HUES48 (cell line): ENCODE measurements at regions not wholly inside any gene's neighbourhood (a gene's known extent, or its start where the extent isn't known, plus 50 kb on each side); places are given as distances from the start of the nearest gene placed in this dataset.

Experiments used
- H3K27ac ChIP-seq: one replicate; pipeline ENCODE4 v1.7.0; 2013; ENCODE audit warnings: low read depth, low read length, inconsistent platforms
- H3K27me3 ChIP-seq: 2 replicates; pipeline ENCODE4 v1.6.1; 2013; ENCODE audit warnings: mild to moderate bottlenecking, low read length; ENCODE audit not compliant: control insufficient read depth, insufficient read depth
- H3K36me3 ChIP-seq: 2 replicates; pipeline ENCODE4 v1.6.1; 2013; ENCODE audit warnings: low read length; ENCODE audit not compliant: control insufficient read depth, insufficient read depth
- H3K4me1 ChIP-seq: 2 replicates; pipeline ENCODE4 v1.6.1; 2013; ENCODE audit warnings: mild to moderate bottlenecking, low read length; ENCODE audit not compliant: control insufficient read depth, insufficient read depth
- H3K4me3 ChIP-seq: 2 replicates; pipeline ENCODE4 v1.5.1; 2013; ENCODE audit warnings: mild to moderate bottlenecking, low read depth, low read length
- H3K9ac ChIP-seq: 2 replicates; pipeline ENCODE4 v1.6.1; 2013; ENCODE audit warnings: mild to moderate bottlenecking, low read depth, low read length, moderate library complexity
- H3K9me3 ChIP-seq: 2 replicates; pipeline ENCODE4 v1.6.1; 2013; ENCODE audit warnings: low read length; ENCODE audit not compliant: control insufficient read depth, insufficient read depth

DNA sequence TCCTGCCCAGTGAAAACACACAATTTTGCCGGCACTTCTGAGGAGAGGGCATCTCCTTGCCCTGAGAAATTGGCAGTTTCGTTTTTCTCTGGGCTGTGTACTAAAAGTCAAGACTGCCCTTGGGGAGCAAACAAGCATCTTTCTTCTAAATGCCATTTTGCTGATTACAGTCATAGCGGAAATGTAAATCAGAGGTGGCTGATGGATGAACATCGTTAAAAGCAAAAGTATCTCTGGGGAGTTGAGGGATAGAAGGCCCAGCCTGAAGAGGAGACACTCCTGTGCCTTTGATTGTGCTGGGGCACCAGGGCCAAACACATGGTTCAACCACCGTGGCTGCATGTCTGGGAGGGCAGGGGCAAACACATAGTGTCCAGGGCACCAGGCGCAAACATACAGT, 49.8 kb downstream of the ABCC12 start:
- Histone ChIP-seq H3K4me1 (no peaks in the 10 kb centered on the region; the same call in 1 of the 2 replicates), H3K4me3 (no peak overlapping the region), H3K9ac (no peak overlapping the region), H3K27ac (no peak overlapping the region), H3K36me3 (no peaks in the 10 kb centered on the region), H3K27me3 (no peaks in the 10 kb centered on the region), H3K9me3 (no peaks in the 10 kb centered on the region)

DNA sequence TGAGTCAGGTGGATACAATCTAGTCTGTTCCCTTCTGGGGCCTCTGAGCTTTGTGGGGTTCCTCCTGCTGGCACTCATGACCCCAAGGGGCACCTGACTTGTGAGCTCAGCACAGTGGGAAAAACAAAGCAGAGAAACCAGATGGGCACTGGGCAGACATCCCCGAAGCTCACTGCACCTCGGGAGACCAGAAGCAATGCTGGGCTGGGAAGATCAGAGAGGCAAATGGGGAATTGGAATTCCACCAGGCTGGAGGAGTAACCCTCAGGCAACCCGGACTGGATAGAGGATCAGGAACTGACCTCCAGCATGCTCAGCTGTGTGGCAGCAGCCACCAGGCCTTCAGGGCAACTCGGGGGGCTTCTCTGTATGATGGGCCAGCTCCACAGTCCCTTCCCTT, 50.3 kb downstream of the ABCC12 start:
- Histone ChIP-seq H3K4me1 (no peaks in the 10 kb centered on the region; the same call in 1 of the 2 replicates), H3K27me3 (no peaks in the 10 kb centered on the region), H3K4me3 (no peak overlapping the region), H3K9me3 (no peaks in the 10 kb centered on the region), H3K9ac (no peak overlapping the region), H3K36me3 (no peaks in the 10 kb centered on the region), H3K27ac (no peak overlapping the region)

DNA sequence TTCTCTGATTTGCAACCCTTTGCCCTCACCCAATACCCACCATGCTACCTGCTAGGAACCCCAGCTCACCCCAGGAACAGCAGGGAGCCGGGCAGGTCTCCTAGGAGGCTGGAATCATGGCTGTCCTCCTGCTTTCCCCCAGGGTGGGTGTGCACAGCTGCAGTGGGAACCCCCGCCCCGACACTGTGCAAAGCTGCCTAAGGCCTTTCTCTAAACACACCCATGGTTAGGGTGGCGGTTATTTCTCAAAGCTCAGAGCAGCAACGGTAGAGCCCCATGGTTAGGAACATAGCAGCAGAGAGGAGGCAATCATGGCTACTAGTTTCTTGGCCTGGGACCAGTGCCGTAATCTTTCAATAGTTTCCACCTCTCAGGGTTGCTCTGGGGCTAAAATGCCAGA, 52.2 kb downstream of the ABCC12 start:
- H3K4me1 ChIP-seq: no peaks in the 10 kb centered on the region; the same call in 1 of the 2 replicates
- no peaks in the 10 kb centered on the region for H3K36me3 ChIP-seq
- H3K4me3 ChIP-seq: no peak overlapping the region
- no peaks in the 10 kb centered on the region for H3K9me3 ChIP-seq
- H3K9ac ChIP-seq: no peak overlapping the region
- H3K27me3 ChIP-seq: no peaks in the 10 kb centered on the region
- no peak overlapping the region for H3K27ac ChIP-seq

DNA sequence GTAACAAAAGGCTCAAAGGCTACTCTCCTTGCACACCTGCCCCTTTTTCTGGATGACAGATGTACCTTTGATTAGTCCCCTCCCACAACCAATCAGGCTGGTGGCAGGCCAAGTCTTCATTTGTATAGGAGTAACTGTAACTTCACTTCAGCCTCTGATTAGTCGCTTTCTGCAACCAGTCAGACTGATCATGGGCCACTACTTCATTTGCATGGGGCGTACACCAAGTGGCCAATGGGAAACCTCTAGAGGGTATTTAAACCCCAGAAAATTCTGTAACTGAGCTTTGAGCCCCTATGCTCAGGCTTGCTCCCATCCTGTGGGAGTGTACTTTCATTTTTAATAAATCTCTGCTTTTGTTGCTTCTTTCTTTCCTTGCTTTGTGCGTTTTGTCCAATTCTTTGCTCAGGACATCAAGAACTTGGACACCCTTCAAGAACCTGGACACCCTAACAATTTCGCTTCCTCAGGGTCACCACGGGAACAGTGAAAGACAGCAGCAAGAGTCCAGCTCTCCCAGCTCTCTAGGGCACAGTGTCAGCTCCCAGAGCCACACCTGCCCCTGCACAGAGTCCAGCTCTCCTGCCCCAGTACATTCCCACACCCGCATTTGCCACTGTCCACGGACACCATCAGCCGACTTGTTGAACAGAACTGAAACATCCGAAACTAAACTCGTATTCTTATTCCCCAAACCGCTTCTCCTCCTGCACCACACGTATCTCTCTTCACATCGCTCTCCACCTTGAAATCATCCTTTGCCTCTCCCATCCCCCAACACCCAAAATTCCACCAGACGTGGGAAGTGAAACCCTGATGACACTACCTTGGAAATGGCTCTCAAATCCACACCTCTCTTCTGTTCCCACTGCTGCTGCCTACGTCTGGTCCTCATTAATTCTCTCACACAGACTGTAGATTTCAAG, 53.4 kb downstream of the ABCC12 start:
- Histone ChIP-seq H3K27me3 (no peaks in the 10 kb centered on the region), H3K4me3 (no peak overlapping the region), H3K36me3 (no peaks in the 10 kb centered on the region), H3K27ac (no peak overlapping the region), H3K9me3 (no peaks in the 10 kb centered on the region), H3K4me1 (no peaks in the 10 kb centered on the region; the same call in 1 of the 2 replicates), H3K9ac (no peak overlapping the region)

DNA sequence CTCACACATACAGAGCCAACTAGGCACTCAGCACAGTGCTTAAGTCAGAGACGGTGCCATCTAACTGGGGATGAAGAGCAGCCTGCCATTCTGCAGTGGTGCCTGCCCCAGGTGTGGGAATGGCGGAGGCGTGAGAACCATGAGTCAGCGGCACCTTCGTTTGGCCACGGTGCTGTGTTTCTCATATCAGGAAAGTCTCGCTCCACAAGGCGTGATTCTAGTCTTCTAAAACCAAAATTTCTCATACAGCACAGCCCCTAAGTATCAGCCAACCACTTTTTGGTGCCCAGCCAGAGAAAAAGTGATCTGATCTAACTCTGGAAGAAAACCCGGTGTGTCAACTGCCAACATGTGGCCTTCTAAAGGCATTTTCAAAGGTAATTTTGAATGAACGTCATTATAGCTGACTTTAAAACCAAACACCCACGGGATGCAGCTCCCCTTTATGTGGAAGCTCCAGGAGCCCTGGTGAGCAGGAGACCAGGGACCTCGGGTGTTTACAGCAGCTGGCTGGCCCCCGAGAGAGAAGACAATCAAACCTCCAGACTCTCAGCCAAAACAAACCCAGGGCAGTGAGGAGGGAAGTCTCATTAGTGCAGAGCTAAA, 54.6 kb downstream of the ABCC12 start:
- Histone ChIP-seq H3K4me1 (no peaks in the 10 kb centered on the region; the same call in 1 of the 2 replicates), H3K27me3 (no peaks in the 10 kb centered on the region), H3K27ac (no peak overlapping the region), H3K9me3 (no peaks in the 10 kb centered on the region), H3K36me3 (no peaks in the 10 kb centered on the region), H3K4me3 (no peak overlapping the region), H3K9ac (no peak overlapping the region)

DNA sequence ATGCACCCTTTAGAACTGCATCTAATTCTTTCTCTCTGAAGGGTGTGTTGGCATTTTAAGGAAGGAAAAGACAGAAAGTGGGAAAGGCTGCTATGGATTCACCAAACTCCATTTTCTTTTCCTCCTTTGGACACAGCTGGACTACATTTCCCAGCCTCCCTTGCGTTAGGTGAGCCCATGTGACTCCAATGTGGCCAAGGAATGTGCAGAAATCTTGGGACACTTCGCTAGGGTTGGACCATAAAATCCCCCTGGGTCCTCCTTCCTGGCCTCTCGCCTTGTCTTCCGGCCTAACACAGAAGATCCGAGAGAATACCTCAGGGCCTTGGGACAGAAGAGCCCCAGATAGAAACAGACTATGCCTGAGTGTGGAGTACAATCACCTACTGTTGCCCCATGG, 56.3 kb downstream of the ABCC12 start:
- H3K27ac ChIP-seq: no peak overlapping the region
- no peak overlapping the region for H3K9ac ChIP-seq
- H3K27me3 ChIP-seq: no peaks in the 10 kb centered on the region
- no peaks in the 10 kb centered on the region; the same call in 1 of the 2 replicates for H3K4me1 ChIP-seq
- H3K4me3 ChIP-seq: no peak overlapping the region
- H3K9me3 ChIP-seq: no peaks in the 10 kb centered on the region
- no peaks in the 10 kb centered on the region for H3K36me3 ChIP-seq

DNA sequence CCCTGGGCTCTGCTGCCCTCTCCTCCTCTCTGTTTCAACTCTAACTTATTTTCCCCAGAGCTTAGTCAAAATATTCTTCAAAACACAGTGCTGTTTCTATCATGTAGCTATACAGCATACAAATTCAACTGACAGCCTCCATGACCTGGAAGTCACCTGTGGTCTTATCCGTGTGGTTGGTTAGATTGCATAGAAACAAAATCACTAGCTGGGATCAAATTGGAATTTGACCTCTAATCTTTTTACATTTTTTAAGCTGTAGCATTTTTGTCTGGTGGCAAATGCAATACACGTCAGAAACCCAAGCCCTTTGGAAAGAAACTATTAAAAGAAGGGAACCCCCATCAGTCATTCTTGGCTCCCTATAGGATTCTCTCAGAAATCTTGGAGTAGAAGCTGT, 57.3 kb downstream of the ABCC12 start:
- Histone ChIP-seq H3K36me3 (no peaks in the 10 kb centered on the region), H3K27me3 (no peaks in the 10 kb centered on the region), H3K27ac (no peak overlapping the region), H3K9ac (no peak overlapping the region), H3K4me3 (no peak overlapping the region), H3K4me1 (no peaks in the 10 kb centered on the region; the same call in 1 of the 2 replicates), H3K9me3 (no peaks in the 10 kb centered on the region)

DNA sequence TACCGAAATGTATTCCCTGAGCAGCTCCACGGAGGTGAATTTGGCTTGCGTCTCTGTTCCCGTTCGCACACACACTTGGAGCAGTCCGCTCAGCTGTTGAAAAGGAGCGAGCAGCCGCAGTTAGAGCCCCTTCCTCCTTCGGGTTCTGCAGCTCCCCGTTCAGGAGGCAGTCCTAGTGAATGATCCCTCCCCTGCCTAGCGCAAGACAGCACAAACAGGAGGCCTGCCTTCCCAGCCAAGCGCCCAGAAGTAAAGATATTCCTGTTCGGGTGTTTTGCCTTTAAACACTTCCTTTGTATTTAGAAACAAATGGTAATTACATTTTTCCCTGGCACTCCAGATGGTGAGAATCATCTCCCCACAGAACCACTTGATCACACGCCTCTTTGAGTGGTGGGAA, 64.7 kb downstream of the ABCC12 start:
- Histone ChIP-seq H3K4me3 (no peak overlapping the region), H3K36me3 (no peaks in the 10 kb centered on the region), H3K27ac (no peak overlapping the region)

DNA sequence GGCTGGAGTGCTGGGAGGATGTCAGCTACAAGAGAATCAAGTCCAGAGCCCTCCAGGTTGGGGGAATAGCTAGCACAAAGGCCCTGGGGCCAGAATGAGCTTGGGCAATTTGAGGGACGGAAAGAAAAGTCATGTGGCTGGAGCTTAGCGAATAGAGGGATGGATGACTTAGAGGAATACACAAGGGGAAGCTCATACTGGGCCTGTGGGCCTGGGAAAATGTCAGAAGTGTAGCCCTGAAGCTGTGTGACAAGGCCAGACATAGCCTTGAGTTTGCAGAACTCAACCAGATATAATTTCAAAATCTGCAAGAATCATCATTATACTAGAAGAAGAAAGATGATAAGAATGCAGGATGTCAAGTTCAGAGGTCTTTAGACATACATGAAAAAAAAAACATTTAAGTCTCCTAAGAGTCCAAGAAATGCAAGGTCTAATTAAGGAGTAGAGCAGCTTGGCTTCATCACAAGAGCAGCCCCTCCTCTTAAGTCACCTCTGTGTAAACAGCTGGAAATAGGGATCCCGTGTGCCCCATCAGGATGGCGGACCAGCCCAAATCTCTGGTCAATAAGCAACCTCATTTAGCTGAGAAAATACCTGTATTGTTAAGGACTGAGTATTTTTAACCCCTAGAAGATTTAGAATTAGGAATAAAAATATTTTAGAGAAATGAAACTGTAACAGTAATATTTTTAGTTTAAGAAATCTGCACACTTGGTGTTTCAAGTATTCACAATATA, 66.6 kb downstream of the ABCC12 start:
- Histone ChIP-seq H3K9me3 (no peaks in the 10 kb centered on the region), H3K4me1 (no peaks in the 10 kb centered on the region), H3K27ac (no peak overlapping the region)

More for the DNA sequence above, 64.7 kb downstream of the ABCC12 start:
- Histone ChIP-seq H3K27me3 (no peaks in the 10 kb centered on the region), H3K9ac (no peak overlapping the region), H3K9me3 (no peaks in the 10 kb centered on the region), H3K4me1 (no peaks in the 10 kb centered on the region)

DNA sequence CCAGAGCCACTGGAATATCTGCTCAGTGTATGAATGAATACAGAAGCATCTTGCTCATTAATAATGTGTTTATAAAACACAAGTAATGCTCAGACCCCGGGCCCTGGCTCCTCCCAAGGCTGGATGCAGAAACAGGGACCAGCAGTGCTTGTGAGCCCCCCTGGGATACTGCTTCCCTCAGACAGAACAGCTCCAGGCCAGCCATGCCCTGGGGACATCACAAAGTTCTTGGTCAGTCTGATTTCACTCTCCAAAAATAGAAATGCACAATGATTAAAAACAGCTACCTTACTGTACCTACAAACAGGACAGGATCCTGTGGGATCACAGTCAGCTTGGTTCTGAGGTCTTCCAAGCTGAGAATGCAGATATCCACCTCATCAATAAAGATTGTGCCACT, 68.2 kb downstream of the ABCC12 start:
- no peaks in the 10 kb centered on the region for H3K9me3 ChIP-seq
- no peaks in the 10 kb centered on the region for H3K27me3 ChIP-seq
- no peaks in the 10 kb centered on the region for H3K36me3 ChIP-seq
- H3K4me3 ChIP-seq: no peak overlapping the region
- no peak overlapping the region for H3K27ac ChIP-seq
- no peaks in the 10 kb centered on the region for H3K4me1 ChIP-seq
- H3K9ac ChIP-seq: no peak overlapping the region

More for the DNA sequence above, 66.6 kb downstream of the ABCC12 start:
- no peak overlapping the region for H3K9ac ChIP-seq
- H3K27me3 ChIP-seq: no peaks in the 10 kb centered on the region
- no peaks in the 10 kb centered on the region for H3K36me3 ChIP-seq
- H3K4me3 ChIP-seq: no peak overlapping the region

DNA sequence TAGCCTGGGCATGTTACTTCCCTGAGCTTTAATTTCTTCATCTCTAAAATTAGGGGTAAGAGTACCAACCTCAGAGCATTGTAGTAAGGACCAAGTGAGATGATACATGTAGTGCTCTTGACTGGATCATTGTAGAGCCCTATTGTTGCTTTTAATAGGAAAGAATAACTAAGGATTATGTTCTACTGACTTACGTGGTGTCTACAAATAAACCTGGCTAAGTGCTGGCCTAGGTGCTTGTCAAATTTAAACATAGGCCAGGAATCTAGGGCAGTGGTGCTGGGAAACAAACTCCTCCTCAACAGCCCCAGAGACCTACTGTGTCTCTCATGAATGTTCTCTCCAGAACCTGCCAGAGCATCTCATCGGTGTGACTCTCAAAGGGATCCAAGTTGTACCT, 69.4 kb downstream of the ABCC12 start:
- Histone ChIP-seq H3K9me3 (no peaks in the 10 kb centered on the region), H3K27ac (no peak overlapping the region), H3K4me1 (no peaks in the 10 kb centered on the region), H3K9ac (no peak overlapping the region), H3K36me3 (no peaks in the 10 kb centered on the region), H3K4me3 (no peak overlapping the region), H3K27me3 (no peaks in the 10 kb centered on the region)
